ENCODE measurements at regions not wholly inside any gene's neighbourhood (a gene's known extent, or its start where the extent isn't known, plus 50 kb on each side); places are given as distances from the start of the nearest gene placed in this dataset.

- no CpG with 5 or more reads among the region's 5 CpGs for WGBS (ENCODE audit: extremely low coverage, insufficient read length, low lambda C conversion rate)
- TF ChIP-seq CTCF (conservative IDR thresholded peaks at IDR 0.05): no peak
These were observed 657.8 kb upstream of the LINC00305 start for GRCh38 chr18:64806691-64807090.

More at GRCh38 chr18:64806691-64807090, 657.8 kb upstream of the LINC00305 start:
- Histone ChIP-seq H2AFZ (ENCODE audit: low read length) (no peak overlapping the region), H3K4me1 (ENCODE audit: insufficient read depth, low read length) (no peaks in the 10 kb centered on the region), H4K20me1 (ENCODE audit: control insufficient read depth, insufficient read depth, insufficient read length) (no peaks in the 10 kb centered on the region), H2AK5ac (ENCODE audit: insufficient read length, low read length) (no peak overlapping the region), H3T11ph (ENCODE audit: low read length) (no peak overlapping the region), H2BK120ac (ENCODE audit: low read depth, low read length, poor library complexity, severe bottlenecking) (no peak overlapping the region), H2BK20ac (ENCODE audit: low read depth, low read length, poor library complexity, severe bottlenecking) (no peak overlapping the region), H2BK15ac (ENCODE audit: low read depth, low read length) (no peak overlapping the region), H3K14ac (ENCODE audit: insufficient read depth, low read length) (no peak overlapping the region), H3K27ac (ENCODE audit: insufficient read length, low read depth, low read length) (no peak overlapping the region), H3K9ac (ENCODE audit: extremely low read depth, insufficient read length, low read length) (no peak overlapping the region), H3K79me1 (ENCODE audit: insufficient read depth, low read depth, low read length, poor library complexity, severe bottlenecking) (no peaks in the 10 kb centered on the region), H3K56ac (ENCODE audit: insufficient read length, low read depth, low read length) (no peak overlapping the region), H3K23me2 (ENCODE audit: insufficient read length, low read depth, low read length, poor library complexity, severe bottlenecking) (no peaks in the 10 kb centered on the region), H3K79me2 (ENCODE audit: insufficient read depth, low read length) (no peaks in the 10 kb centered on the region), H3K23ac (ENCODE audit: insufficient read length, low read depth, low read length) (no peak overlapping the region), H4K8ac (replicated peaks; ENCODE audit: insufficient read length, low read depth, low read length) (no peak overlapping the region), H3K18ac (ENCODE audit: insufficient read length, low read depth, low read length) (no peak overlapping the region), H4K91ac (ENCODE audit: insufficient read length, low read depth, low read length) (no peak overlapping the region), H4K5ac (ENCODE audit: insufficient read length, low read depth, low read length) (no peak overlapping the region), H3K4me2 (ENCODE audit: insufficient read depth, insufficient read length, low read length) (no peak overlapping the region), H3K9me3 (ENCODE audit: control insufficient read depth, low read depth, low read length) (no peaks in the 10 kb centered on the region), H3K27me3 (ENCODE audit: insufficient read depth, low read length) (no peaks in the 10 kb centered on the region), H2BK5ac (ENCODE audit: insufficient read length, low read length) (no peak overlapping the region), H3K4ac (ENCODE audit: low read depth, low read length) (no peak overlapping the region), H2BK12ac (ENCODE audit: insufficient read length, low read depth, low read length) (no peak overlapping the region)
- no peak for DNase-seq
- Mint-ChIP-seq H3K9me3 (no peaks in the 10 kb centered on the region), H3K27me3 (ENCODE audit: low read depth) (no peaks in the 10 kb centered on the region), H3K27ac (no peak overlapping the region), H3K4me1 (0 out of 4 replicates have a peak, but pooled peaks cover 0 to 6% of the 10 kb centered on the region in 2 experiments), H3K4me3 (no peak overlapping the region), H3K36me3 (ENCODE audit: insufficient read depth in 1 of 3, low read depth in 3 of 3) (no peaks in the 10 kb centered on the region)
